Breast epithelium (tissue), 4 donors: ENCODE measurements at regions not wholly inside any gene's neighbourhood (a gene's known extent, or its start where the extent isn't known, plus 50 kb on each side); places are given as distances from the start of the nearest gene placed in this dataset.

Experiments used
- DNase-seq, 2 donors: peaks; one replicate each; pipeline ENCODE4 v3.0.0-alpha.2; 2019; ENCODE audit warnings: low spot score in 2 of 2
- H3K27ac ChIP-seq, 2 donors: fragments of 200-600 bp; sonication (generic) in 1 of 2; one replicate each; pipeline ENCODE4 v1.5.1; 2016 to 2019; ENCODE audit warnings: mild to moderate bottlenecking in 1 of 2
- H3K27me3 ChIP-seq, 2 donors: fragments of 200-600 bp; sonication (generic) in 1 of 2; one replicate each; pipeline versions ENCODE4 v1.5.1 to v1.6.0; 2017 to 2019; ENCODE audit warnings: control low read depth in 1 of 2, mild to moderate bottlenecking in 1 of 2
- H3K36me3 ChIP-seq: fragments of 200-600 bp; one replicate; pipeline ENCODE4 v1.5.1; 2019
- H3K4me1 ChIP-seq, 2 donors: fragments of 200-600 bp; sonication (generic); one replicate each; pipeline ENCODE4 v1.5.1; 2016 to 2019; ENCODE audit warnings: control low read depth in 1 of 2
- H3K4me3 ChIP-seq, 3 donors: fragments of 200-600 bp; sonication (generic); 1 replicate in 2 of 3; 2 replicates in 1 of 3; pipeline ENCODE4 v1.5.1; 2016 to 2019; ENCODE audit warnings: mild to moderate bottlenecking in 3 of 3, moderate library complexity in 2 of 3
- H3K9me3 ChIP-seq, 2 donors: fragments of 200-600 bp; sonication (generic) in 1 of 2; one replicate each; pipeline ENCODE4 v1.5.1; 2016 to 2019; ENCODE audit warnings: control low read depth in 1 of 2
- POLR2A ChIP-seq: fragments of 450-650 bp; IDR thresholded peaks from one replicate; pipeline ENCODE4 v1.6.1; 2016; ENCODE audit warnings: antibody characterized with exemption, mild to moderate bottlenecking, moderate library complexity
- POLR2AphosphoS5 ChIP-seq, 3 donors: sonication (generic); formaldehyde crosslinking; IDR thresholded peaks; one replicate each; pipeline ENCODE4 v1.6.1; 2017; ENCODE audit warnings: antibody characterized with exemption in 3 of 3
- intact Hi-C: fragments of 100-400 bp; cut with DNase I; formaldehyde crosslinking; loops from one replicate; pipeline ENCODE4 v1.15.1; 2023; ENCODE audit warnings: low total_unique reads
- TF ChIP-seq, protein P1 (sequence below), 3 donors: fragments of 450-650 bp; IDR thresholded peaks; one replicate each; pipeline ENCODE4 v1.5.1; 2016 to 2017; ENCODE audit warnings: antibody characterized with exemption in 3 of 3, mild to moderate bottlenecking in 3 of 3, moderate library complexity in 3 of 3

DNA sequence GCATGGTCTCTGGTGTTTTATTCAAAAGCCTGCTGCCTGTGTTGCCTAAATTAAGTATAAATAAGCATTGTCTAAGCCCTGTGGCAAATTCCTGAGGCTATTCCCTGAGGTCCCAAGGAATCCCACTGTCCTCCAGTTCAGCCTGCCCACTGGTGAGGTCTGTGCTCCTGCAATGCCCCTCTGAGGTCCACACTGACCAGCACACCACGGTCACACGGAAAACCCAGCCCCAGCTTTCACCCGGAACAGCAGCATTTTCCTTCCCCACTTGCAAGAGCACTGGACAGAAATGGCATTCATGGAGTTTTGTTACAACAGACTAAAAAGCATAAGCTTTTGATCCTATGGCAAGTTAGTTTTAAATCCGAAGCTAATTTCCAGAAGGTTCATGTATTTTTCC lies 234.0 kb downstream of the KLF13 start:
- TF ChIP-seq POLR2AphosphoS5 (IDR thresholded peaks at IDR 0.05) (no peak), POLR2A (no peak)
- TF ChIP-seq, protein P1, sequence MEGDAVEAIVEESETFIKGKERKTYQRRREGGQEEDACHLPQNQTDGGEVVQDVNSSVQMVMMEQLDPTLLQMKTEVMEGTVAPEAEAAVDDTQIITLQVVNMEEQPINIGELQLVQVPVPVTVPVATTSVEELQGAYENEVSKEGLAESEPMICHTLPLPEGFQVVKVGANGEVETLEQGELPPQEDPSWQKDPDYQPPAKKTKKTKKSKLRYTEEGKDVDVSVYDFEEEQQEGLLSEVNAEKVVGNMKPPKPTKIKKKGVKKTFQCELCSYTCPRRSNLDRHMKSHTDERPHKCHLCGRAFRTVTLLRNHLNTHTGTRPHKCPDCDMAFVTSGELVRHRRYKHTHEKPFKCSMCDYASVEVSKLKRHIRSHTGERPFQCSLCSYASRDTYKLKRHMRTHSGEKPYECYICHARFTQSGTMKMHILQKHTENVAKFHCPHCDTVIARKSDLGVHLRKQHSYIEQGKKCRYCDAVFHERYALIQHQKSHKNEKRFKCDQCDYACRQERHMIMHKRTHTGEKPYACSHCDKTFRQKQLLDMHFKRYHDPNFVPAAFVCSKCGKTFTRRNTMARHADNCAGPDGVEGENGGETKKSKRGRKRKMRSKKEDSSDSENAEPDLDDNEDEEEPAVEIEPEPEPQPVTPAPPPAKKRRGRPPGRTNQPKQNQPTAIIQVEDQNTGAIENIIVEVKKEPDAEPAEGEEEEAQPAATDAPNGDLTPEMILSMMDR (IDR thresholded peaks at IDR 0.05) = no peak
- no peak for DNase-seq
- no peaks in the 10 kb centered on the region for H3K36me3 ChIP-seq

DNA sequence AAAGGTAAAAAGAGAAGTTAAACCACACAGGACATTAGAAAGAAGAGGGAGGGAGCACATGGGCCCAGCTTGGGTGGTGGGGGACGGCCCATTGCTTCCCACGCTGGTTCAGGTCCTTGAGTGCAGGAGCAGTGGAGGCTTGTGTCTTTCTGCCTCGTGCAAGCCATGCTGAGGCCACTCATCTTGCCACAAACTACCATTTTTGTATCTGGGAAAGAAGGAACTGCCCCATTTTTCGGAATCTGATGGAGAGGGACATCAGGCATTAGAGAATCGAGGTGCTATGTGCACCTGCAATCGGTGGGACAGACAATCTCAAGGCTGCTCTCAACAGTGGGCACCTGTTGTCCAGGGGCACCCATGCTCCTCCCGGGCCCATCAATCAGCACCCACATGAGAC lies 234.5 kb downstream of the KLF13 start:
- H3K4me1 ChIP-seq = no peaks in the 10 kb centered on the region
- no peak overlapping the region for H3K4me3 ChIP-seq
- intact Hi-C loops = no loop called here
- H3K36me3 ChIP-seq = no peaks in the 10 kb centered on the region
- DNase-seq = no peak
- H3K27me3 ChIP-seq = no peaks in the 10 kb centered on the region
- TF ChIP-seq, protein P1 (IDR thresholded peaks at IDR 0.05) = no peak
- no peak for TF ChIP-seq POLR2AphosphoS5 (IDR thresholded peaks at IDR 0.05)
- TF ChIP-seq POLR2A = no peak
- H3K27ac ChIP-seq = no peak overlapping the region
- no peaks in the 10 kb centered on the region for H3K9me3 ChIP-seq

More for the DNA sequence above, 234.0 kb downstream of the KLF13 start:
- Histone ChIP-seq H3K9me3 (no peaks in the 10 kb centered on the region), H3K27me3 (no peaks in the 10 kb centered on the region), H3K4me3 (no peak overlapping the region), H3K27ac (no peak overlapping the region), H3K4me1 (no peaks in the 10 kb centered on the region)
- intact Hi-C loops = no loop called here

DNA sequence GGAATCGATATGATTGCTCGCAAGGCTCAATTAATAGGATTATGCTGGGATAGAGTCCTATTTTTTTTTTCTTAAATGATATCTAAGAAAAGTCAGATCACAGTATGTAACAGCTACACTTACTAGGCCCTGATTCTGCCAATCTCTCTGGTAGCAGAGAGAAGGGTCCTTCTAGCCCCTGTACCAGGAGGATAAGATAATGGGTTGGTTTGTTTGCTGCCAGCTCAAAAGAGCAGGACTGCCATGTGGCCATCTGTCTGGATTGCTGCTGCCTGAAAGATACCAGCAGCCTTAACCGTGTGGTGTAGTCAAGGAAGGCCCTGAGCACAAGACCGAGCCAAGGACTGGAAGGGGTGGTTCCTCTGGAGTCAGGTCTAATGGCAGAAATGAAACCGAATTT lies 236.4 kb downstream of the KLF13 start:
- intact Hi-C loops = no loop called here
- DNase-seq = no peak
- peaks cover 0 to 4% of the 10 kb centered on the region in 2 donors for H3K9me3 ChIP-seq
- TF ChIP-seq, protein P1 (IDR thresholded peaks at IDR 0.05) = no peak
- no peak for TF ChIP-seq POLR2AphosphoS5 (IDR thresholded peaks at IDR 0.05)
- no peak for TF ChIP-seq POLR2A
- no peaks in the 10 kb centered on the region for H3K36me3 ChIP-seq
- no peak overlapping the region for H3K27ac ChIP-seq
- H3K27me3 ChIP-seq = no peaks in the 10 kb centered on the region
- no peaks in the 10 kb centered on the region for H3K4me1 ChIP-seq
- H3K4me3 ChIP-seq = no peak overlapping the region

DNA sequence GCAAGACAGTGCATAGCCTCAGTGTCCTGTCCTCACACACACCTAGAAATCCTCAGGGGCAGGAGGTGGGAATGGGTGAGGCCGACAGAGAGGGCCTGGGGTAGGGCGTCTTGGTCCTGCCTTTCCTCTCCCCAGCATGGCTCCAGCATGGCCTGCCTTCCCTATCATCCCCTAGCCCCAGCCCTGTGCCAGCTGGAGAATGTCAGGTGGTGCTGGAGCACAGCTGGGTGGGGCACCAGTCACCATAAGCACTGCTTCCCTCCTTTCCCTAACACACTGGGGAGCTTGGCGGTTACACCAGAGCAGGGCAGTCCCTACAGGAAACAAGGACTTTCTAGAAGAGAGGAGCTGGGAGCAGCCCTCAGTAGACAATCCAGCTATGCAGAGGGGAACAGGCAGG lies 236.8 kb downstream of the KLF13 start:
- TF ChIP-seq, protein P1 (IDR thresholded peaks at IDR 0.05) = no peak
- no peak for TF ChIP-seq POLR2AphosphoS5 (IDR thresholded peaks at IDR 0.05)
- TF ChIP-seq POLR2A = no peak
- intact Hi-C loops = no loop called here
- Histone ChIP-seq H3K27me3 (no peaks in the 10 kb centered on the region), H3K9me3 (peaks cover 0 to 4% of the 10 kb centered on the region in 2 donors), H3K27ac (no peak overlapping the region), H3K4me3 (no peak overlapping the region), H3K4me1 (no peaks in the 10 kb centered on the region), H3K36me3 (no peaks in the 10 kb centered on the region)
- no peak for DNase-seq

DNA sequence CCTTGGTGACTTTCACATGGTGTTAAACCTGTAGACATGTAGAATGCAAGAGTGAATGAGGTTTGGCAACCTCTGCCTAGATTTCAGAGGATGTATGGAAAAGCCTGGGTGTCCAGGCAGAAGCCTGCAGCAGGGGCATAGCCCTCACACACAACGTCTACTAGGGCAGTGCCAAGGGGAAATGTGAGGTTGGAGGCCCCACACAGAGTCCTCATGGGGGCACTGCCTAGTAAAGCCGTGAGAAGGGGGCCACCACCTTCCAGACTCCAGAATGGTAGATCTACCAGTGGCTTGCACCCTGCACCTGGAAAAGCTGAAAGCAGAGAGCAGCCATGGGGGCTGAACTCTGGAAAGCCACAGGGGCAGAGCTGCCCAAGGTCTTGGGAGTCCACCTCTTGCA lies 241.2 kb downstream of the KLF13 start:
- intact Hi-C loops = loop anchor here (5.0 kb wide), 1 partner anchor 234 kb away; no protein-coding TSS in a partner anchor
- Histone ChIP-seq H3K9me3 (peaks cover 0 to 4% of the 10 kb centered on the region in 2 donors), H3K36me3 (no peaks in the 10 kb centered on the region), H3K27ac (no peak overlapping the region), H3K4me3 (no peak overlapping the region), H3K27me3 (no peaks in the 10 kb centered on the region), H3K4me1 (no peaks in the 10 kb centered on the region)
- TF ChIP-seq POLR2AphosphoS5 (IDR thresholded peaks at IDR 0.05) (no peak), POLR2A (no peak)
- TF ChIP-seq, protein P1 (IDR thresholded peaks at IDR 0.05) = no peak
- DNase-seq = no peak
